ENCODE measurements at regions not wholly inside any gene's neighbourhood (a gene's known extent, or its start where the extent isn't known, plus 50 kb on each side); places are given as distances from the start of the nearest gene placed in this dataset.

DNA sequence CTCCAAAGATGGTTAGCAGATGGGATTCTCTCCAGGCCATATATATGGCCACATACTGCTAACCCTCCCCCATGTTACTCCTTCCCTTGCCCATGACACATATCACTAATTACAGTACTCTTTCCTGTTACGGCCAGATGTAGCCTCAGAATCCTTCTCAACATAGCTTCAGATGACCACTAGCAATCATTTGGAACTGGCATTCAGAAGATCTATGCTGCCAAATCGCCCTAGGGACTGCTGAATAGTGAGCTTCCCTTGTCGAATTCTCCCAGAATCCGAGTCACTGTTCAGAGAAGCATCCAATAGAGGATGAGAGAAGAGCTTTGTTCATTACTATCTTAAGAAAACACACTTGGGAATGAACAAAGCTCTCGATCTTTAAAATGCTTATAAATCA is 121.2 kb upstream of the TANK start:
- TF ChIP-seq, protein P1, sequence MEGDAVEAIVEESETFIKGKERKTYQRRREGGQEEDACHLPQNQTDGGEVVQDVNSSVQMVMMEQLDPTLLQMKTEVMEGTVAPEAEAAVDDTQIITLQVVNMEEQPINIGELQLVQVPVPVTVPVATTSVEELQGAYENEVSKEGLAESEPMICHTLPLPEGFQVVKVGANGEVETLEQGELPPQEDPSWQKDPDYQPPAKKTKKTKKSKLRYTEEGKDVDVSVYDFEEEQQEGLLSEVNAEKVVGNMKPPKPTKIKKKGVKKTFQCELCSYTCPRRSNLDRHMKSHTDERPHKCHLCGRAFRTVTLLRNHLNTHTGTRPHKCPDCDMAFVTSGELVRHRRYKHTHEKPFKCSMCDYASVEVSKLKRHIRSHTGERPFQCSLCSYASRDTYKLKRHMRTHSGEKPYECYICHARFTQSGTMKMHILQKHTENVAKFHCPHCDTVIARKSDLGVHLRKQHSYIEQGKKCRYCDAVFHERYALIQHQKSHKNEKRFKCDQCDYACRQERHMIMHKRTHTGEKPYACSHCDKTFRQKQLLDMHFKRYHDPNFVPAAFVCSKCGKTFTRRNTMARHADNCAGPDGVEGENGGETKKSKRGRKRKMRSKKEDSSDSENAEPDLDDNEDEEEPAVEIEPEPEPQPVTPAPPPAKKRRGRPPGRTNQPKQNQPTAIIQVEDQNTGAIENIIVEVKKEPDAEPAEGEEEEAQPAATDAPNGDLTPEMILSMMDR (conservative IDR thresholded peaks at IDR 0.05), result no peak
- TF ChIP-seq ZFX (IDR thresholded peaks at IDR 0.05), result no peak

All from C4-2B (cell line).